H1 (cell line): ENCODE measurements at regions not wholly inside any gene's neighbourhood (a gene's known extent, or its start where the extent isn't known, plus 50 kb on each side); places are given as distances from the start of the nearest gene placed in this dataset.

Experiments
- CTCF ChIA-PET: fragments of 300-600 bp; sonication (Branson Sonifier 250); formaldehyde crosslinking; loops from one replicate; lab custom pipeline; 2021; ENCODE audit not compliant: partially characterized antibody; lab: Charles Lee
- POLR2A ChIA-PET: fragments of 300-600 bp; sonication (Branson Sonifier 250); formaldehyde crosslinking; loops from one replicate; lab custom pipeline; 2021; ENCODE audit warnings: inconsistent platforms; ENCODE audit not compliant: partially characterized antibody; lab: Charles Lee
- DNase-seq, 2 experiments: peaks; one replicate each; pipeline versions ENCODE4 v3.0.0 to v3.0.0-alpha.2; 2010 to 2022; ENCODE audit warnings: low spot score in 2 of 2, low read depth in 1 of 2, mixed read lengths in 1 of 2
- FAIRE-seq: peaks from 2 replicates; lab custom pipeline; 2011; peaks lifted over from hg19 to GRCh38; lab: Jason Lieb, UNC
- H2AFZ ChIP-seq: 2 replicates; pipeline ENCODE4 v1.8.1; 2012; ENCODE audit warnings: low read length, inconsistent platforms
- H2AK5ac ChIP-seq: 2 replicates; pipeline ENCODE4 v1.6.1; 2013; ENCODE audit warnings: low read depth, low read length
- H2BK120ac ChIP-seq: replicated peaks from 2 replicates; pipeline ENCODE3; 2013; ENCODE audit warnings: low read depth, low read length, inconsistent platforms
- H2BK12ac ChIP-seq: 2 replicates; pipeline ENCODE4 v1.6.1; 2013; ENCODE audit warnings: low read depth, low read length
- H2BK15ac ChIP-seq: 2 replicates; pipeline ENCODE4 v1.6.1; 2013; ENCODE audit warnings: low read length
- H2BK20ac ChIP-seq: 2 replicates; pipeline ENCODE4 v1.6.1; 2013; ENCODE audit warnings: low read length
- H2BK5ac ChIP-seq: 2 replicates; pipeline ENCODE4 v1.6.1; 2013; ENCODE audit warnings: low read depth, low read length
- H3K14ac ChIP-seq: 2 replicates; pipeline ENCODE4 v1.6.1; 2013; ENCODE audit warnings: inconsistent platforms; ENCODE audit not compliant: insufficient read length
- H3K18ac ChIP-seq: 2 replicates; pipeline ENCODE4 v1.6.1; 2013; ENCODE audit warnings: low read length; ENCODE audit errors: extremely low read depth
- H3K23ac ChIP-seq: 2 replicates; pipeline ENCODE4 v1.6.1; 2013; ENCODE audit warnings: inconsistent platforms; ENCODE audit not compliant: insufficient read length
- H3K23me2 ChIP-seq: 2 replicates; pipeline ENCODE4 v1.6.1; 2013; ENCODE audit warnings: low read depth, low read length
- H3K27ac ChIP-seq: 2 replicates; pipeline ENCODE4 v1.6.1; 2011; ENCODE audit warnings: low read depth, low read length, inconsistent platforms
- H3K27me3 ChIP-seq, 4 experiments: replicated peaks in 1 of 4; 1 replicate in 1 of 4; 2 replicates in 3 of 4; pipeline versions ENCODE4 v1.6.1 to v1.8.1; 2011 to 2013; ENCODE audit warnings: low read length in 3 of 4, mild to moderate bottlenecking in 3 of 4, inconsistent platforms in 2 of 4, mixed read lengths in 2 of 4, moderate library complexity in 1 of 4; ENCODE audit not compliant: control insufficient read depth in 3 of 4, insufficient read depth in 3 of 4; ENCODE audit errors: extremely low read depth in 1 of 4
- H3K36me3 ChIP-seq, 4 experiments: 2 replicates each; pipeline versions ENCODE4 v1.6.1 to v1.8.1; 2011 to 2013; ENCODE audit warnings: mild to moderate bottlenecking in 4 of 4, low read length in 3 of 4, moderate library complexity in 2 of 4, control low read depth in 1 of 4, inconsistent platforms in 1 of 4; ENCODE audit not compliant: insufficient read depth in 4 of 4, control insufficient read depth in 2 of 4
- H3K4ac ChIP-seq: replicated peaks from 2 replicates; pipeline ENCODE3; 2013; ENCODE audit warnings: low read length, low read depth, mixed read lengths, inconsistent platforms; ENCODE audit not compliant: insufficient read length
- H3K4me1 ChIP-seq, 4 experiments: replicated peaks in 1 of 4; 1 replicate in 1 of 4; 2 replicates in 3 of 4; pipeline versions ENCODE4 v1.6.1 to v1.8.1; 2011 to 2013; ENCODE audit warnings: low read length in 3 of 4, inconsistent platforms in 2 of 4, mixed read lengths in 1 of 4; ENCODE audit not compliant: insufficient read depth in 4 of 4, control insufficient read depth in 3 of 4
- H3K4me2 ChIP-seq, 2 experiments: 2 replicates each; pipeline versions ENCODE4 v1.6.1 to v1.8.1; 2011 to 2013; ENCODE audit warnings: low read depth in 2 of 2, low read length in 2 of 2, control low read depth in 1 of 2, inconsistent platforms in 1 of 2, mild to moderate bottlenecking in 1 of 2; ENCODE audit not compliant: insufficient read depth in 1 of 2
- H3K4me3 ChIP-seq, 4 experiments: fragments of 200-600, 300-600 bp in 1 of 4; sonication (generic), shearing (Covaris generic), sonication (Bioruptor Twin) in 1 of 4; 2 replicates each; pipeline versions ENCODE4 v1.5.1 to v1.8.1; 2011 to 2016; ENCODE audit warnings: low read length in 4 of 4, low read depth in 3 of 4, control low read depth in 2 of 4, inconsistent platforms in 2 of 4, mild to moderate bottlenecking in 2 of 4, mixed read lengths in 1 of 4, moderate library complexity in 1 of 4; ENCODE audit not compliant: insufficient read depth in 2 of 4; ENCODE audit errors: extremely low read depth in 1 of 4
- H3K56ac ChIP-seq: replicated peaks from 2 replicates; pipeline ENCODE3; 2013; ENCODE audit warnings: low read depth, mild to moderate bottlenecking, mixed read lengths, low read length, inconsistent platforms; ENCODE audit not compliant: insufficient read length
- H3K79me1 ChIP-seq: 2 replicates; pipeline ENCODE4 v1.6.1; 2013; ENCODE audit warnings: low read depth, low read length, control low read depth
- H3K79me2 ChIP-seq, 2 experiments: 2 replicates each; pipeline versions ENCODE4 v1.6.1 to v1.8.1; 2012 to 2013; ENCODE audit warnings: low read length in 2 of 2, mild to moderate bottlenecking in 2 of 2, inconsistent platforms in 1 of 2; ENCODE audit not compliant: insufficient read depth in 2 of 2, control insufficient read depth in 1 of 2
- H3K9ac ChIP-seq, 4 experiments: replicated peaks in 1 of 4; 1 replicate in 1 of 4; 2 replicates in 3 of 4; pipeline versions ENCODE4 v1.6.1 to v1.8.1; 2011 to 2013; ENCODE audit warnings: low read depth in 3 of 4, low read length in 3 of 4, control low read depth in 2 of 4, mild to moderate bottlenecking in 2 of 4, moderate library complexity in 2 of 4, inconsistent platforms in 1 of 4; ENCODE audit errors: extremely low read depth in 1 of 4
- H3K9me3 ChIP-seq, 2 experiments: 2 replicates each; pipeline versions ENCODE4 v1.6.1 to v1.8.1; 2012 to 2013; ENCODE audit warnings: mild to moderate bottlenecking in 2 of 2, moderate library complexity in 2 of 2, control low read depth in 1 of 2, inconsistent platforms in 1 of 2, low read depth in 1 of 2, low read length in 1 of 2, mixed read lengths in 1 of 2; ENCODE audit not compliant: insufficient read depth in 2 of 2
- H4K20me1 ChIP-seq, 2 experiments: replicated peaks in 1 of 2; 2 replicates each; pipeline versions ENCODE3 to v1.8.1; 2011 to 2013; ENCODE audit warnings: inconsistent platforms in 2 of 2, low read length in 2 of 2, mild to moderate bottlenecking in 1 of 2; ENCODE audit not compliant: insufficient read depth in 2 of 2, control insufficient read depth in 1 of 2
- H4K5ac ChIP-seq: 2 replicates; pipeline ENCODE4 v1.6.1; 2013; ENCODE audit warnings: low read length, low read depth, mixed read lengths, inconsistent platforms; ENCODE audit not compliant: insufficient read length
- H4K8ac ChIP-seq: 2 replicates; pipeline ENCODE4 v1.8.0; 2013; ENCODE audit warnings: mild to moderate bottlenecking, moderate library complexity, low read length, inconsistent platforms; ENCODE audit not compliant: insufficient read depth; ENCODE audit errors: extremely low read depth
- H4K91ac ChIP-seq: replicated peaks from 2 replicates; pipeline ENCODE3; 2013; ENCODE audit warnings: low read length, mixed read lengths, inconsistent platforms; ENCODE audit not compliant: insufficient read length
- ASH2L ChIP-seq: fragments of 200-600, 300-600 bp; sonication (generic); IDR thresholded peaks from one replicate; pipeline ENCODE4 v1.7.1; 2017; ENCODE audit warnings: low read length
- ATF3 ChIP-seq: IDR thresholded peaks from 2 replicates; pipeline ENCODE4 v1.6.1; 2011; ENCODE audit warnings: low read depth, mild to moderate bottlenecking, low read length; ENCODE audit not compliant: insufficient read depth
- CEBPB ChIP-seq: IDR thresholded peaks from 2 replicates; pipeline ENCODE4 v1.6.1; 2012; ENCODE audit warnings: low read depth, low read length
- EP300 ChIP-seq, 2 experiments: IDR thresholded peaks; 1 replicate in 1 of 2; 2 replicates in 1 of 2; pipeline ENCODE4 v1.6.1; 2011 to 2012; ENCODE audit warnings: low read depth in 2 of 2, low read length in 2 of 2, mild to moderate bottlenecking in 2 of 2, borderline replicate concordance in 1 of 2, inconsistent platforms in 1 of 2, moderate library complexity in 1 of 2
- MAFK ChIP-seq: IDR thresholded peaks from 2 replicates; pipeline ENCODE4 v1.6.1; 2012; ENCODE audit warnings: low read depth, mild to moderate bottlenecking, improper control_type of control experiment, low read length
- PHF8 ChIP-seq: fragments of 200-600 bp; sonication (generic); conservative IDR thresholded peaks from 2 replicates; pipeline ENCODE4 v1.7.1; 2012; ENCODE audit warnings: low read depth, mild to moderate bottlenecking, inconsistent platforms, low read length, moderate library complexity
- POLR2A ChIP-seq, 2 experiments: IDR thresholded peaks; 1 replicate in 1 of 2; 2 replicates in 1 of 2; pipeline ENCODE4 v1.6.1; 2011; ENCODE audit warnings: low read depth in 2 of 2, low read length in 2 of 2, mild to moderate bottlenecking in 2 of 2; ENCODE audit errors: control extremely low read depth in 1 of 2
- SIN3A ChIP-seq, 2 experiments: IDR thresholded peaks in 1 of 2; conservative IDR thresholded peaks in 1 of 2; 2 replicates each; pipeline ENCODE4 v1.6.1; 2011 to 2012; ENCODE audit warnings: low read length in 2 of 2, improper control_type of control experiment in 1 of 2, low read depth in 1 of 2, mild to moderate bottlenecking in 1 of 2
- TAF7 ChIP-seq: optimal IDR thresholded peaks from 2 replicates; pipeline ENCODE3; 2011; ENCODE audit warnings: low read depth, mild to moderate bottlenecking, inconsistent platforms, low read length, moderate library complexity, borderline replicate concordance
- WGBS, 2 experiments: shearing (Covaris generic) in 1 of 2; methylation state at CpG; one replicate each; pipeline versions ENCODE4 v1.1.6 to v1.1.7; 2013 to 2015; ENCODE audit warnings: low lambda C conversion rate in 2 of 2, mixed read lengths in 2 of 2, inconsistent platforms in 1 of 2, low coverage in 1 of 2, missing lambda C conversion rate in 1 of 2; ENCODE audit not compliant: insufficient replicate concordance in 2 of 2, insufficient coverage in 1 of 2, insufficient read length in 1 of 2; ENCODE audit errors: extremely low coverage in 1 of 2, missing lambda C conversion rate in 1 of 2; 5-methylcytosine and 5-hydroxymethylcytosine counted together
- TF ChIP-seq, protein P1 (sequence below): IDR thresholded peaks from 2 replicates; pipeline ENCODE4 v1.6.1; 2012; ENCODE audit warnings: inconsistent platforms
- TF ChIP-seq, protein P2 (sequence below), 3 experiments: IDR thresholded peaks; 1 replicate in 2 of 3; 2 replicates in 1 of 3; pipeline versions ENCODE4 v1.5.1 to v1.6.1; 2011; ENCODE audit warnings: low read length in 3 of 3, mild to moderate bottlenecking in 3 of 3, inconsistent platforms in 2 of 3, low read depth in 1 of 3, moderate library complexity in 1 of 3; ENCODE audit not compliant: insufficient read depth in 1 of 3; ENCODE audit errors: control extremely low read depth in 1 of 3

DNA sequence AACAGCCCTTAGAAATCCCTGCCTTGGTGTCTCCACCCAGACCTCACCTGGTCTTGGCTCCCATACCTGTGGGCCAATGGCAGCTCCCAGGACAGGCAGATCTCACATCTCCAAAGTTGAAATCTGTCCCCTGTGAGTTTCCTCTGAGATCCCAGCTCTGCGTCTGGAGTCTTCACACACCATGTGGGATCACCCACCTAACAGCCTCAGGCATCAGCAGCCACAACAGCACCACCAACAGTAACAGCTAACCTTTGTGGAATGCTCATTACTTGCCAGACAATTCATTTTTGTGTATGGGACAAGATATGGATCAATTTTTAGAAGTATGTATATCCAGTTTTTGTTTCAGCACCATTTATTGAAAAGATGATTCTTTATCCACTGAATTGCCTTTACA is 523.2 kb downstream of the MATN1 start:
- Histone ChIP-seq H3K36me3 (no peaks in the 10 kb centered on the region), H4K8ac (no peak overlapping the region), H3K14ac (no peak overlapping the region), H3K27ac (no peak overlapping the region), H3K4ac (no peak overlapping the region), H3K23me2 (no peaks in the 10 kb centered on the region), H2BK5ac (no peak overlapping the region), H3K27me3 (no peaks in the 10 kb centered on the region), H3K18ac (no peak overlapping the region), H3K4me3 (no peak overlapping the region), H3K56ac (no peak overlapping the region), H2BK12ac (no peak overlapping the region), H3K23ac (no peak overlapping the region), H2BK20ac (no peak overlapping the region), H3K79me1 (no peaks in the 10 kb centered on the region), H2BK120ac (no peak overlapping the region), H3K4me2 (no peak overlapping the region), H4K20me1 (no peaks in the 10 kb centered on the region), H4K5ac (no peak overlapping the region), H2AFZ (no peak overlapping the region), H3K9me3 (peaks cover 0 to 10% of the 10 kb centered on the region in 2 experiments; a peak in 2 of 4 replicates), H2BK15ac (no peak overlapping the region), H3K4me1 (no peaks in the 10 kb centered on the region), H2AK5ac (no peak overlapping the region), H3K79me2 (no peaks in the 10 kb centered on the region), H4K91ac (no peak overlapping the region), H3K9ac (no peak overlapping the region)
- FAIRE-seq = no peak
- WGBS, 2 experiments = 100% methylated on average over 1 of the region's 1 CpG; no CpG with 5 or more reads in 1 of the 2 experiments
- POLR2A ChIA-PET = no interaction called here
- CTCF ChIA-PET = interaction anchor here (1.3 kb wide), 1 partner anchor 180 kb away, joined by 3 read pairs; no protein-coding TSS in a partner anchor
- DNase-seq = no peak
- TF ChIP-seq EP300 (IDR thresholded peaks at IDR 0.05; ENCODE audit: borderline replicate concordance in 1 of 2, low read depth in 2 of 2, low read length in 2 of 2) (no peak), ASH2L (no peak), TAF7 (no peak), PHF8 (no peak), MAFK (no peak), CEBPB (no peak), SIN3A (conservative IDR thresholded peaks at IDR 0.05 in 1 of 2, IDR thresholded peaks at IDR 0.05 in 1 of 2; ENCODE audit: low read depth in 1 of 2, low read length in 2 of 2) (no peak), POLR2A (IDR thresholded peaks at IDR 0.05; ENCODE audit: control extremely low read depth in 1 of 2, low read depth in 2 of 2, low read length in 2 of 2) (no peak), ATF3 (no peak)
- TF ChIP-seq, protein P1, sequence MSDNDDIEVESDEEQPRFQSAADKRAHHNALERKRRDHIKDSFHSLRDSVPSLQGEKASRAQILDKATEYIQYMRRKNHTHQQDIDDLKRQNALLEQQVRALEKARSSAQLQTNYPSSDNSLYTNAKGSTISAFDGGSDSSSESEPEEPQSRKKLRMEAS = no peak
- TF ChIP-seq, protein P2, sequence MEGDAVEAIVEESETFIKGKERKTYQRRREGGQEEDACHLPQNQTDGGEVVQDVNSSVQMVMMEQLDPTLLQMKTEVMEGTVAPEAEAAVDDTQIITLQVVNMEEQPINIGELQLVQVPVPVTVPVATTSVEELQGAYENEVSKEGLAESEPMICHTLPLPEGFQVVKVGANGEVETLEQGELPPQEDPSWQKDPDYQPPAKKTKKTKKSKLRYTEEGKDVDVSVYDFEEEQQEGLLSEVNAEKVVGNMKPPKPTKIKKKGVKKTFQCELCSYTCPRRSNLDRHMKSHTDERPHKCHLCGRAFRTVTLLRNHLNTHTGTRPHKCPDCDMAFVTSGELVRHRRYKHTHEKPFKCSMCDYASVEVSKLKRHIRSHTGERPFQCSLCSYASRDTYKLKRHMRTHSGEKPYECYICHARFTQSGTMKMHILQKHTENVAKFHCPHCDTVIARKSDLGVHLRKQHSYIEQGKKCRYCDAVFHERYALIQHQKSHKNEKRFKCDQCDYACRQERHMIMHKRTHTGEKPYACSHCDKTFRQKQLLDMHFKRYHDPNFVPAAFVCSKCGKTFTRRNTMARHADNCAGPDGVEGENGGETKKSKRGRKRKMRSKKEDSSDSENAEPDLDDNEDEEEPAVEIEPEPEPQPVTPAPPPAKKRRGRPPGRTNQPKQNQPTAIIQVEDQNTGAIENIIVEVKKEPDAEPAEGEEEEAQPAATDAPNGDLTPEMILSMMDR (IDR thresholded peaks at IDR 0.05; ENCODE audit: control extremely low read depth in 1 of 3, insufficient read depth in 1 of 3, low read depth in 1 of 3, low read length in 3 of 3) = no peak
